ENCODE measurements at regions not wholly inside any gene's neighbourhood (a gene's known extent, or its start where the extent isn't known, plus 50 kb on each side); places are given as distances from the start of the nearest gene placed in this dataset.

GRCh38 chr3:82079335-82079890, 318.0 kb upstream of the GBE1 start:
- TF ChIP-seq EGR1 (IDR thresholded peaks at IDR 0.05): no peak
- no peak for TF ChIP-seq NFIC (IDR thresholded peaks at IDR 0.05)
- TF ChIP-seq CEBPB (IDR thresholded peaks at IDR 0.05): no peak
- no peak for TF ChIP-seq YY1 (IDR thresholded peaks at IDR 0.05; ENCODE audit: low read depth)
- no peak for TF ChIP-seq REST (IDR thresholded peaks at IDR 0.05; ENCODE audit: low read depth)
- TF ChIP-seq TAF1 (IDR thresholded peaks at IDR 0.05; ENCODE audit: low read depth): no peak
- no peak for TF ChIP-seq MAX (IDR thresholded peaks at IDR 0.05)

GRCh38 chr3:82078246-82078645, 316.8 kb upstream of the GBE1 start:
- TF ChIP-seq MAX (IDR thresholded peaks at IDR 0.05): no peak
- no peak for TF ChIP-seq TEAD4 (IDR thresholded peaks at IDR 0.05)
- no peak for TF ChIP-seq ZBTB7A (IDR thresholded peaks at IDR 0.05; ENCODE audit: low read depth)
- no peak for TF ChIP-seq EP300 (IDR thresholded peaks at IDR 0.05; ENCODE audit: borderline replicate concordance)
- no peak for TF ChIP-seq RAD21 (IDR thresholded peaks at IDR 0.05; ENCODE audit: low read depth)
- no peak for TF ChIP-seq EGR1 (IDR thresholded peaks at IDR 0.05)
- no peak for TF ChIP-seq TCF12 (IDR thresholded peaks at IDR 0.05; ENCODE audit: low read depth)
- TF ChIP-seq NFIC (IDR thresholded peaks at IDR 0.05): no peak
- no peak for TF ChIP-seq CEBPB (IDR thresholded peaks at IDR 0.05)
- no peak for TF ChIP-seq USF1 (IDR thresholded peaks at IDR 0.05)
- no peak for TF ChIP-seq FOXM1 (IDR thresholded peaks at IDR 0.05; ENCODE audit: borderline replicate concordance, low read depth)
- no peak for TF ChIP-seq CREB1 (IDR thresholded peaks at IDR 0.05; ENCODE audit: low read depth)

- no peak for TF ChIP-seq YY1 (IDR thresholded peaks at IDR 0.05; ENCODE audit: low read depth)
- no peak for TF ChIP-seq NFIC (IDR thresholded peaks at IDR 0.05)
- TF ChIP-seq REST (IDR thresholded peaks at IDR 0.05; ENCODE audit: low read depth): no peak
- TF ChIP-seq TAF1 (IDR thresholded peaks at IDR 0.05; ENCODE audit: low read depth): no peak
- no peak for TF ChIP-seq CREB1 (IDR thresholded peaks at IDR 0.05; ENCODE audit: low read depth)
- no peak for TF ChIP-seq TCF12 (IDR thresholded peaks at IDR 0.05; ENCODE audit: low read depth)
- TF ChIP-seq EP300 (IDR thresholded peaks at IDR 0.05; ENCODE audit: borderline replicate concordance): no peak
- TF ChIP-seq ZBTB7A (IDR thresholded peaks at IDR 0.05; ENCODE audit: low read depth): no peak
- TF ChIP-seq CEBPB (IDR thresholded peaks at IDR 0.05): no peak
- no peak for TF ChIP-seq RAD21 (IDR thresholded peaks at IDR 0.05; ENCODE audit: low read depth)
- TF ChIP-seq FOXM1 (IDR thresholded peaks at IDR 0.05; ENCODE audit: borderline replicate concordance, low read depth): no peak
- no peak for TF ChIP-seq USF1 (IDR thresholded peaks at IDR 0.05)
- no peak for TF ChIP-seq EGR1 (IDR thresholded peaks at IDR 0.05)
- TF ChIP-seq MAX (IDR thresholded peaks at IDR 0.05): no peak
- no peak for TF ChIP-seq TEAD4 (IDR thresholded peaks at IDR 0.05)
Measured at GRCh38 chr3:82067420-82067819, 306.0 kb upstream of the GBE1 start.

GRCh38 chr3:82058809-82059208, 297.4 kb upstream of the GBE1 start:
- TF ChIP-seq REST (IDR thresholded peaks at IDR 0.05; ENCODE audit: low read depth) (no peak), EP300 (IDR thresholded peaks at IDR 0.05; ENCODE audit: borderline replicate concordance) (no peak), CEBPB (IDR thresholded peaks at IDR 0.05) (no peak), EGR1 (IDR thresholded peaks at IDR 0.05) (no peak), YY1 (IDR thresholded peaks at IDR 0.05; ENCODE audit: low read depth) (no peak), TCF12 (IDR thresholded peaks at IDR 0.05; ENCODE audit: low read depth) (no peak), FOXM1 (IDR thresholded peaks at IDR 0.05; ENCODE audit: borderline replicate concordance, low read depth) (no peak), USF1 (IDR thresholded peaks at IDR 0.05) (no peak), CREB1 (IDR thresholded peaks at IDR 0.05; ENCODE audit: low read depth) (no peak), TEAD4 (IDR thresholded peaks at IDR 0.05) (no peak), TAF1 (IDR thresholded peaks at IDR 0.05; ENCODE audit: low read depth) (no peak), RAD21 (IDR thresholded peaks at IDR 0.05; ENCODE audit: low read depth) (no peak)
